Thyroid gland (tissue), 4 donors: ENCODE measurements at regions not wholly inside any gene's neighbourhood (a gene's known extent, or its start where the extent isn't known, plus 50 kb on each side); places are given as distances from the start of the nearest gene placed in this dataset.

Experiments
- DNase-seq, 2 donors: peaks; one replicate each; pipeline ENCODE4 v3.0.0-alpha.2; 2019
- H3K27ac ChIP-seq, 3 donors: fragments of 200-600 bp; sonication (generic); 1 replicate in 2 of 3; 2 replicates in 1 of 3; pipeline ENCODE4 v1.5.1; 2016 to 2019; ENCODE audit warnings: mild to moderate bottlenecking in 1 of 3, moderate library complexity in 1 of 3
- H3K27me3 ChIP-seq: fragments of 200-600 bp; sonication (generic); one replicate; pipeline ENCODE4 v1.5.1; 2019
- H3K36me3 ChIP-seq, 2 donors: fragments of 200-600 bp; sonication (generic); one replicate each; pipeline ENCODE4 v1.5.1; 2016 to 2019
- H3K4me1 ChIP-seq, 2 donors: fragments of 200-600 bp; sonication (generic); one replicate each; pipeline ENCODE4 v1.5.1; 2017 to 2019
- H3K4me3 ChIP-seq, 3 donors: fragments of 200-600 bp; sonication (generic); replicated peaks in 1 of 3; 1 replicate in 2 of 3; 2 replicates in 1 of 3; pipeline ENCODE4 v1.5.1; 2016; ENCODE audit warnings: mild to moderate bottlenecking in 1 of 3
- H3K9me3 ChIP-seq: fragments of 200-600 bp; sonication (generic); one replicate; pipeline ENCODE4 v1.5.1; 2017
- CTCF ChIP-seq, 6 experiments: fragments of 200-600 bp in 3 of 6; fragments of 450-650 bp in 3 of 6; sonication (generic) in 3 of 6; IDR thresholded peaks; one replicate each; pipeline ENCODE4 v1.5.1; 2016 to 2019; ENCODE audit warnings: antibody characterized with exemption in 6 of 6, mild to moderate bottlenecking in 2 of 6, inconsistent platforms in 1 of 6, moderate library complexity in 1 of 6
- POLR2A ChIP-seq, 2 donors: fragments of 450-650 bp; IDR thresholded peaks; one replicate each; pipeline ENCODE4 v1.6.1; 2017; ENCODE audit warnings: antibody characterized with exemption in 2 of 2, mild to moderate bottlenecking in 2 of 2, moderate library complexity in 1 of 2
- whole genome bisulfite sequencing, 2 donors: methylation state at CpG; one replicate each; pipeline ENCODE4 v1.1.5; 2017; 5-methylcytosine and 5-hydroxymethylcytosine counted together
- intact Hi-C: fragments of 100-400 bp; cut with DNase I; formaldehyde crosslinking; loops from one replicate; pipeline ENCODE4 v1.15.1; 2023

- intact Hi-C loops, result no loop called here
- 68 to 90% methylated on average over 4 of the region's 4 CpGs for WGBS, 2 donors
- H3K27me3 ChIP-seq, result no peaks in the 10 kb centered on the region
Measured at GRCh38 chr4:108453366-108453765, 167.0 kb upstream of the RPL34 start.

GRCh38 chr4:108450236-108450898 is 170.0 kb upstream of the RPL34 start:
- no peak for TF ChIP-seq CTCF (IDR thresholded peaks at IDR 0.05)
- no peak for TF ChIP-seq POLR2A (IDR thresholded peaks at IDR 0.05)
- no peak overlapping the region for H3K4me3 ChIP-seq
- DNase-seq, result no peak
- no peaks in the 10 kb centered on the region for H3K9me3 ChIP-seq
- WGBS, 2 donors, result 78 to 91% methylated on average over 5 of the region's 5 CpGs
- no peak overlapping the region for H3K27ac ChIP-seq
- H3K27me3 ChIP-seq, result no peaks in the 10 kb centered on the region
- H3K4me1 ChIP-seq, result no peaks in the 10 kb centered on the region
- H3K36me3 ChIP-seq, result no peaks in the 10 kb centered on the region
- intact Hi-C loops, result no loop called here

More at GRCh38 chr4:108453366-108453765, 167.0 kb upstream of the RPL34 start:
- DNase-seq, result no peak
- Histone ChIP-seq H3K4me3 (no peak overlapping the region), H3K27ac (no peak overlapping the region), H3K9me3 (no peaks in the 10 kb centered on the region), H3K36me3 (no peaks in the 10 kb centered on the region), H3K4me1 (no peaks in the 10 kb centered on the region)
- TF ChIP-seq POLR2A (IDR thresholded peaks at IDR 0.05) (no peak), CTCF (IDR thresholded peaks at IDR 0.05) (no peak)

- WGBS, 2 donors, result 94 to 95% methylated on average over 1 of the region's 1 CpG
- no peak for DNase-seq
- TF ChIP-seq CTCF (IDR thresholded peaks at IDR 0.05) (no peak), POLR2A (IDR thresholded peaks at IDR 0.05) (no peak)
- Histone ChIP-seq H3K9me3 (no peaks in the 10 kb centered on the region), H3K27ac (no peak overlapping the region), H3K4me1 (no peaks in the 10 kb centered on the region), H3K36me3 (no peaks in the 10 kb centered on the region), H3K4me3 (no peak overlapping the region), H3K27me3 (no peaks in the 10 kb centered on the region)
- intact Hi-C loops, result no loop called here
Measured at GRCh38 chr4:108449129-108449528, 171.2 kb upstream of the RPL34 start.

GRCh38 chr4:108446556-108446955 is 173.8 kb upstream of the RPL34 start:
- no peaks in the 10 kb centered on the region for H3K36me3 ChIP-seq
- intact Hi-C loops, result no loop called here
- no peak overlapping the region for H3K27ac ChIP-seq
- no peak for DNase-seq
- WGBS, 2 donors, result 85 to 86% methylated on average over 6 to 7 of the region's 7 CpGs
- H3K9me3 ChIP-seq, result no peaks in the 10 kb centered on the region
- TF ChIP-seq CTCF (IDR thresholded peaks at IDR 0.05) (no peak), POLR2A (IDR thresholded peaks at IDR 0.05) (no peak)
- H3K4me1 ChIP-seq, result no peaks in the 10 kb centered on the region
- no peaks in the 10 kb centered on the region for H3K27me3 ChIP-seq
- no peak overlapping the region for H3K4me3 ChIP-seq

GRCh38 chr4:108445716-108446115 is 174.7 kb upstream of the RPL34 start:
- Histone ChIP-seq H3K4me1 (no peaks in the 10 kb centered on the region), H3K4me3 (no peak overlapping the region), H3K27ac (no peak overlapping the region), H3K9me3 (no peaks in the 10 kb centered on the region), H3K27me3 (no peaks in the 10 kb centered on the region), H3K36me3 (no peaks in the 10 kb centered on the region)
- WGBS, 2 donors, result 93 to 95% methylated on average over 2 of the region's 2 CpGs
- intact Hi-C loops, result no loop called here
- DNase-seq, result no peak
- TF ChIP-seq CTCF (IDR thresholded peaks at IDR 0.05) (no peak), POLR2A (IDR thresholded peaks at IDR 0.05) (no peak)
